Smooth muscle cell (in vitro differentiated cells): ENCODE measurements at regions not wholly inside any gene's neighbourhood (a gene's known extent, or its start where the extent isn't known, plus 50 kb on each side); places are given as distances from the start of the nearest gene placed in this dataset.

ENCODE experiments used
- DNase-seq: peaks from one replicate; lab custom pipeline; 2025; ENCODE audit not compliant: unreplicated experiment; lab: John Stamatoyannopoulos, UW
- H2AFZ ChIP-seq: fragments of 200-600 bp; sonication (generic); 2 replicates; pipeline ENCODE4 v1.6.0; 2016; ENCODE audit warnings: antibody characterized with exemption, low read depth, mild to moderate bottlenecking
- H3F3A ChIP-seq: fragments of 200-600 bp; sonication (generic); 2 replicates; pipeline ENCODE4 v1.6.0; 2017; ENCODE audit warnings: antibody characterized with exemption, low read depth
- H3K27ac ChIP-seq: fragments of 200-600 bp; sonication (generic); 2 replicates; pipeline ENCODE4 v1.5.1; 2016; ENCODE audit warnings: low read depth, mild to moderate bottlenecking
- H3K27me3 ChIP-seq: fragments of 200-600 bp; sonication (generic); 2 replicates; pipeline ENCODE4 v1.6.1; 2016; ENCODE audit warnings: low read depth, mild to moderate bottlenecking
- H3K36me3 ChIP-seq: fragments of 200-600 bp; sonication (generic); 2 replicates; pipeline ENCODE4 v1.5.1; 2016; ENCODE audit warnings: low read depth
- H3K4me1 ChIP-seq: fragments of 200-600 bp; sonication (generic); 2 replicates; pipeline ENCODE4 v1.5.1; 2016; ENCODE audit warnings: low read depth
- H3K4me2 ChIP-seq: fragments of 200-600 bp; sonication (generic); 2 replicates; pipeline ENCODE4 v1.6.0; 2016; ENCODE audit warnings: mild to moderate bottlenecking
- H3K4me3 ChIP-seq: fragments of 200-600 bp; sonication (generic); 2 replicates; pipeline ENCODE4 v1.5.1; 2016; ENCODE audit warnings: mild to moderate bottlenecking
- H3K79me2 ChIP-seq: fragments of 200-600 bp; sonication (generic); 2 replicates; pipeline ENCODE4 v1.6.0; 2016; ENCODE audit warnings: low read depth, mild to moderate bottlenecking
- H3K9ac ChIP-seq: fragments of 200-600 bp; sonication (generic); 2 replicates; pipeline ENCODE4 v1.6.0; 2016; ENCODE audit warnings: low read depth
- H3K9me3 ChIP-seq: fragments of 200-600 bp; sonication (generic); replicated peaks from 2 replicates; pipeline ENCODE4 v1.5.1; 2016; ENCODE audit warnings: low read depth
- H4K20me1 ChIP-seq: fragments of 200-600 bp; sonication (generic); 2 replicates; pipeline ENCODE4 v1.6.0; 2016; ENCODE audit warnings: low read depth
- CTCF ChIP-seq: fragments of 200-600 bp; sonication (generic); IDR thresholded peaks from 2 replicates; pipeline ENCODE4 v1.5.1; 2017; ENCODE audit warnings: borderline replicate concordance, mild to moderate bottlenecking, antibody characterized with exemption; ENCODE audit not compliant: insufficient read depth, poor library complexity, severe bottlenecking
- WGBS: methylation state at CpG from one replicate; pipeline ENCODE4 v1.1.7; 2016; ENCODE audit warnings: low lambda C conversion rate; 5-methylcytosine and 5-hydroxymethylcytosine counted together

GRCh38 chr7:3103614-3104398 is 60.1 kb upstream of the CARD11 start:
- Histone ChIP-seq H3K9me3 (no peaks in the 10 kb centered on the region), H2AFZ (no peak overlapping the region), H3K4me3 (no peak overlapping the region), H3K4me2 (no peak overlapping the region), H3K79me2 (no peaks in the 10 kb centered on the region), H3F3A (no peaks in the 10 kb centered on the region), H3K36me3 (no peaks in the 10 kb centered on the region), H4K20me1 (no peaks in the 10 kb centered on the region), H3K27ac (no peak overlapping the region), H3K27me3 (no peaks in the 10 kb centered on the region), H3K9ac (no peak overlapping the region), H3K4me1 (no peaks in the 10 kb centered on the region)
- 93% methylated on average over 12 of the region's 12 CpGs for WGBS
- no peak for TF ChIP-seq CTCF
- DNase-seq = no peak

GRCh38 chr7:3105856-3106255 is 62.2 kb upstream of the CARD11 start:
- no peak for TF ChIP-seq CTCF
- H3F3A ChIP-seq = no peaks in the 10 kb centered on the region

GRCh38 chr7:3106361-3106826 is 62.7 kb upstream of the CARD11 start:
- Histone ChIP-seq H3F3A (no peaks in the 10 kb centered on the region), H3K4me1 (no peaks in the 10 kb centered on the region), H3K4me2 (no peak overlapping the region), H3K27me3 (no peaks in the 10 kb centered on the region), H3K9me3 (no peaks in the 10 kb centered on the region), H2AFZ (no peak overlapping the region), H3K36me3 (no peaks in the 10 kb centered on the region), H4K20me1 (no peaks in the 10 kb centered on the region), H3K4me3 (no peak overlapping the region), H3K27ac (no peak overlapping the region), H3K79me2 (no peaks in the 10 kb centered on the region), H3K9ac (no peak overlapping the region)
- no peak for DNase-seq
- TF ChIP-seq CTCF = no peak
- WGBS = 80% methylated on average over 2 of the region's 2 CpGs

More at GRCh38 chr7:3105856-3106255, 62.2 kb upstream of the CARD11 start:
- Histone ChIP-seq H3K4me3 (no peak overlapping the region), H4K20me1 (no peaks in the 10 kb centered on the region), H3K9me3 (no peaks in the 10 kb centered on the region), H3K27ac (no peak overlapping the region), H3K4me2 (no peak overlapping the region), H3K36me3 (no peaks in the 10 kb centered on the region), H2AFZ (no peak overlapping the region), H3K9ac (no peak overlapping the region), H3K27me3 (no peaks in the 10 kb centered on the region), H3K79me2 (no peaks in the 10 kb centered on the region), H3K4me1 (no peaks in the 10 kb centered on the region)
- DNase-seq = no peak
